K562 (cell line): ENCODE measurements at regions not wholly inside any gene's neighbourhood (a gene's known extent, or its start where the extent isn't known, plus 50 kb on each side); places are given as distances from the start of the nearest gene placed in this dataset.

ENCODE experiments used
- ATAC-seq: fragments of 200-7000 bp; cut with Tn5 transposase; 3 replicates; pipeline ENCODE4 v1.9.1; 2020; ENCODE audit warnings: moderate library complexity
- BruUV-seq: library from RNA; stranded (reverse); fragments of 400-500 nt; replicated peaks from 2 replicates; lab custom pipeline; 2021; lab: Mats Ljungman, UMichigan
- CTCF ChIA-PET: fragments of 300-600 bp; formaldehyde crosslinking; extraction: SDS; loops from one replicate; lab custom pipeline; 2021; ENCODE audit warnings: low intra/inter-chr PET ratio; lab: Yijun Ruan, JAX
- POLR2A ChIA-PET: fragments of 300-600, 350-650 bp; sonication (Branson Sonifier 250); formaldehyde crosslinking; extraction: SDS; loops from one replicate; lab custom pipeline; 2021; ENCODE audit warnings: antibody characterized with exemption, inconsistent platforms; lab: Yijun Ruan, JAX
- DNase-seq, 4 experiments: peaks; one replicate each; pipeline versions ENCODE4 v3.0.0 to v3.0.0-alpha.2; 2011 to 2018; ENCODE audit warnings: low spot score in 3 of 4, mixed read lengths in 3 of 4; ENCODE audit errors: extremely low read depth in 1 of 4
- FAIRE-seq: peaks from 2 replicates; lab custom pipeline; 2011; peaks lifted over from hg19 to GRCh38; lab: Jason Lieb, UNC
- H2AFZ ChIP-seq: 2 replicates; pipeline ENCODE4 v1.6.0; 2011; ENCODE audit warnings: low read depth, low read length, control low read depth, inconsistent platforms
- H3K27ac ChIP-seq: fragments of 200-600 bp; 3 replicates; pipeline ENCODE4 v1.8.0; 2011; ENCODE audit warnings: low read depth, mild to moderate bottlenecking, control low read depth, inconsistent platforms, low read length, moderate library complexity, mixed read lengths; ENCODE audit errors: extremely low read depth
- H3K27me3 ChIP-seq, 2 experiments: fragments of 300-600 bp in 1 of 2; 2 replicates in 1 of 2; 3 replicates in 1 of 2; pipeline versions ENCODE4 v1.6.0 to v1.8.0; 2011; ENCODE audit warnings: inconsistent platforms in 2 of 2, low read length in 2 of 2, mild to moderate bottlenecking in 1 of 2, mixed read lengths in 1 of 2, moderate library complexity in 1 of 2; ENCODE audit not compliant: control insufficient read depth in 2 of 2, insufficient read depth in 2 of 2
- H3K36me3 ChIP-seq: fragments of 300-600 bp; 3 replicates; pipeline ENCODE4 v1.8.0; 2011; ENCODE audit warnings: mild to moderate bottlenecking, low read length, inconsistent platforms; ENCODE audit not compliant: control insufficient read depth, insufficient read depth
- H3K4me1 ChIP-seq, 2 experiments: fragments of 200-600 bp in 1 of 2; replicated peaks in 1 of 2; 2 replicates in 1 of 2; 3 replicates in 1 of 2; pipeline versions ENCODE4 v1.5.1 to v1.8.0; 2011; ENCODE audit warnings: inconsistent platforms in 2 of 2, low read length in 2 of 2, mild to moderate bottlenecking in 1 of 2, mixed read lengths in 1 of 2, moderate library complexity in 1 of 2; ENCODE audit not compliant: control insufficient read depth in 2 of 2, insufficient read depth in 2 of 2
- H3K4me2 ChIP-seq: 2 replicates; pipeline ENCODE4 v1.6.1; 2011; ENCODE audit warnings: low read length, control low read depth, inconsistent platforms, mixed read lengths; ENCODE audit not compliant: insufficient read depth
- H3K4me3 ChIP-seq: fragments of 200-600 bp; sonication (generic), shearing (Covaris generic); 2 replicates; pipeline ENCODE4 v1.5.1; 2016; ENCODE audit warnings: control low read depth, inconsistent platforms
- H3K79me2 ChIP-seq: fragments of 200-600 bp; 3 replicates; pipeline ENCODE4 v1.8.0; 2011; ENCODE audit warnings: low read length, inconsistent platforms; ENCODE audit not compliant: control insufficient read depth, insufficient read depth
- H3K9ac ChIP-seq, 2 experiments: 2 replicates each; pipeline versions ENCODE4 v1.6.0 to v1.6.1; 2011; ENCODE audit warnings: low read depth in 2 of 2, low read length in 2 of 2, control low read depth in 1 of 2, inconsistent platforms in 1 of 2, mild to moderate bottlenecking in 1 of 2, mixed read lengths in 1 of 2; ENCODE audit not compliant: insufficient read depth in 1 of 2
- H3K9me1 ChIP-seq: one replicate; pipeline ENCODE4 v1.6.0; 2011; ENCODE audit warnings: inconsistent platforms, mild to moderate bottlenecking, low read length, moderate library complexity; ENCODE audit not compliant: control insufficient read depth, insufficient read depth
- H3K9me3 ChIP-seq: replicated peaks from 2 replicates; pipeline ENCODE4 v1.5.1; 2011; ENCODE audit warnings: low read depth, low read length, inconsistent platforms; ENCODE audit not compliant: control insufficient read depth, insufficient read depth
- H4K20me1 ChIP-seq: replicated peaks from 2 replicates; pipeline ENCODE4 v1.6.1; 2011; ENCODE audit warnings: low read length, inconsistent platforms, mixed read lengths; ENCODE audit not compliant: control insufficient read depth, insufficient read depth
- ARID1B ChIP-seq: fragments of 450-650 bp; IDR thresholded peaks from 2 replicates; pipeline ENCODE4 v1.6.1; 2016; ENCODE audit warnings: antibody characterized with exemption, mild to moderate bottlenecking, inconsistent platforms
- BACH1 ChIP-seq: fragments of 200-800 bp; sonication (Bioruptor generic); IDR thresholded peaks from 2 replicates; pipeline ENCODE4 v1.6.1; 2016; ENCODE audit warnings: missing genetic modification characterization, missing compliant biosample characterization
- BCL6 ChIP-seq: fragments of 250-450 bp; sonication (Bioruptor Pico); IDR thresholded peaks from 2 replicates; pipeline ENCODE4 v1.4.0; 2020
- BRCA1 ChIP-seq, 2 experiments: fragments of 450-650 bp in 1 of 2; sonication (generic) in 1 of 2; formaldehyde crosslinking in 1 of 2; IDR thresholded peaks; 2 replicates each; pipeline versions ENCODE4 v1.5.0 to v1.6.1; 2017 to 2020; ENCODE audit warnings: mild to moderate bottlenecking in 1 of 2, missing genetic modification reagents in 1 of 2
- EZH2 ChIP-seq: IDR thresholded peaks from 2 replicates; pipeline ENCODE4 v1.6.1; 2012; ENCODE audit warnings: low read depth, mild to moderate bottlenecking, inconsistent platforms, low read length, borderline replicate concordance
- GTF2E2 ChIP-seq: fragments of 200-800 bp; sonication (Bioruptor generic); IDR thresholded peaks from 2 replicates; pipeline ENCODE4 v1.6.1; 2016; ENCODE audit warnings: missing genetic modification characterization, missing compliant biosample characterization
- IFI16 ChIP-seq: fragments of 250-450 bp; sonication (Bioruptor Pico); IDR thresholded peaks from 2 replicates; pipeline ENCODE4 v2.1.2; 2022; ENCODE audit warnings: mild to moderate bottlenecking, inconsistent platforms
- KLF10 ChIP-seq: fragments of 250-450 bp; sonication (Bioruptor Pico); IDR thresholded peaks from 2 replicates; pipeline ENCODE4 v1.6.1; 2021; ENCODE audit warnings: matching md5 sums
- MCM3 ChIP-seq: fragments of 450-650 bp; IDR thresholded peaks from 2 replicates; pipeline ENCODE4 v1.6.1; 2016
- MECOM ChIP-seq: fragments of 250-450 bp; sonication (Bioruptor Pico); IDR thresholded peaks from 2 replicates; pipeline ENCODE4 v1.8.0; 2022; ENCODE audit warnings: inconsistent platforms
- NR1H2 ChIP-seq: sonication (generic); formaldehyde crosslinking; IDR thresholded peaks from 2 replicates; pipeline ENCODE4 v1.4.0; 2020; ENCODE audit warnings: mild to moderate bottlenecking, missing genetic modification reagents
- SIN3A ChIP-seq, 2 experiments: fragments of 150-350 bp in 1 of 2; IDR thresholded peaks; 2 replicates each; pipeline ENCODE4 v1.6.1; 2011 to 2016; ENCODE audit warnings: borderline replicate concordance in 2 of 2, low read depth in 2 of 2, low read length in 2 of 2, mild to moderate bottlenecking in 2 of 2, moderate library complexity in 2 of 2; ENCODE audit not compliant: control insufficient read depth in 1 of 2
- TCF7 ChIP-seq: sonication (generic); IDR thresholded peaks from 2 replicates; pipeline ENCODE4 v1.6.1; 2016; ENCODE audit warnings: antibody characterized with exemption, borderline replicate concordance
- TEAD1 ChIP-seq, 2 experiments: fragments of 450-650 bp in 1 of 2; sonication (generic) in 1 of 2; formaldehyde crosslinking; IDR thresholded peaks; 2 replicates each; pipeline versions ENCODE4 v1.4.0 to v1.8.0; 2020 to 2022; ENCODE audit warnings: mild to moderate bottlenecking in 2 of 2, missing genetic modification reagents in 1 of 2
- ZNF324 ChIP-seq: fragments of 250-450 bp; sonication (Bioruptor Pico); IDR thresholded peaks from 2 replicates; pipeline ENCODE4 v1.4.0; 2020; ENCODE audit warnings: mild to moderate bottlenecking
- WGBS: fragments of 100-300 bp; shearing (Covaris generic); methylation state at CpG from one replicate; pipeline ENCODE4 v1.1.6; 2016; ENCODE audit warnings: low coverage, mixed read lengths; ENCODE audit not compliant: insufficient coverage; ENCODE audit errors: missing lambda C conversion rate; 5-methylcytosine and 5-hydroxymethylcytosine counted together
- in situ Hi-C: fragments of 300-500 bp; cut with MboI; formaldehyde crosslinking; loops from 4 replicates; pipeline ENCODE4 v1.15.0; 2018; ENCODE audit warnings: inconsistent platforms, mixed read lengths
- intact Hi-C: fragments of 100-400 bp; cut with micrococcal nuclease; formaldehyde crosslinking; loops from 2 replicates; pipeline ENCODE4 v1.14.2; 2022
- TF ChIP-seq, protein P1 (sequence below): fragments of 450-650 bp; IDR thresholded peaks from 2 replicates; pipeline ENCODE4 v1.6.1; 2014; ENCODE audit warnings: low read depth, mild to moderate bottlenecking, moderate library complexity, borderline replicate concordance

DNA sequence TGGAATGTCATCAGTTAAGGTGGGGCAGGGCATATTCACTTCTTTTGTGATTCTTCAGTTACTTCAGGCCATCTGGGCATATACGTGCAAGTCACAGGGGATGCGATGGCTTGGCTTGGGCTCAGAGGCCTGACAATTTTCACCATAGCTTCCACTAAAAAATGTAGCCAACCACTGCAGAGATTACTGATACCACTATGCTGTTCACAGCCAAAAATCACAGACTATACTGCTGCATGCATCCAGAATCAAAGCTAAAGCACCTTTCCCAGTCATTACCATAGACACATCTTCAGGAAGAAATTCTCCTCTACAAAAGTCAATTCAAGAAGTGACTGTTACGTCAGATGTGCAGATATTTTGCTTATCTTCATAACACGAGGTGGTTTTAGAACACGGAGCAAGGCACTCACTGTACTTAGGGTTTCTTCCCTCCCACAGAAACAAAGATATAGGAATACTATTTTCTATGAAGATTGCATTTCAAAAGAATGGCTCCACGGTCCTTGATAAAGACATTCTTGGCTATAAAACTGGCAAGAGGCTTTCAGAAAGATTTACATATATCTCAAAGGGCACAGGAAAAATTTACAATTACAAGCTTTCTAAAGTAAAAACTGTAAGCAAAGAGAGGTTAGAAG is 1556.6 kb upstream of the PRR20A start:
- H3K36me3 ChIP-seq, result no peaks in the 10 kb centered on the region
- H3K9me3 ChIP-seq, result no peaks in the 10 kb centered on the region
- H3K27me3 ChIP-seq, result no peaks in the 10 kb centered on the region
- intact Hi-C loops, result no loop called here
- H3K79me2 ChIP-seq, result no peaks in the 10 kb centered on the region
- H3K4me1 ChIP-seq, result no peaks in the 10 kb centered on the region
- in situ Hi-C loops, result no loop called here
- no peak overlapping the region for H3K27ac ChIP-seq
- BruUV-seq, result no TSS peak
- ATAC-seq (no peak), FAIRE-seq (no peak), DNase-seq (no peak)
- H4K20me1 ChIP-seq, result no peaks in the 10 kb centered on the region
- H3K9me1 ChIP-seq, result no peaks in the 10 kb centered on the region
- CTCF ChIA-PET, result no interaction called here
- TF ChIP-seq EZH2 (no peak), BACH1 (tag) (no peak), ZNF324 (CRISPR knock-in tag) (no peak), IFI16 (CRISPR knock-in tag) (no peak), TCF7 (no peak), BRCA1 (IDR thresholded peaks at IDR 0.05) (no peak), BRCA1 (CRISPR knock-in tag; IDR thresholded peaks at IDR 0.05) (no peak), TEAD1 (CRISPR knock-in tag; IDR thresholded peaks at IDR 0.05) (no peak), BCL6 (CRISPR knock-in tag) (no peak), ARID1B (no peak), MCM3 (no peak), KLF10 (CRISPR knock-in tag) (no peak), NR1H2 (CRISPR knock-in tag) (no peak), SIN3A (IDR thresholded peaks at IDR 0.05; ENCODE audit: borderline replicate concordance in 2 of 2, control insufficient read depth in 1 of 2, low read depth in 2 of 2, low read length in 2 of 2) (no peak), MECOM (CRISPR knock-in tag) (no peak), GTF2E2 (tag) (no peak)
- TF ChIP-seq, protein P1, sequence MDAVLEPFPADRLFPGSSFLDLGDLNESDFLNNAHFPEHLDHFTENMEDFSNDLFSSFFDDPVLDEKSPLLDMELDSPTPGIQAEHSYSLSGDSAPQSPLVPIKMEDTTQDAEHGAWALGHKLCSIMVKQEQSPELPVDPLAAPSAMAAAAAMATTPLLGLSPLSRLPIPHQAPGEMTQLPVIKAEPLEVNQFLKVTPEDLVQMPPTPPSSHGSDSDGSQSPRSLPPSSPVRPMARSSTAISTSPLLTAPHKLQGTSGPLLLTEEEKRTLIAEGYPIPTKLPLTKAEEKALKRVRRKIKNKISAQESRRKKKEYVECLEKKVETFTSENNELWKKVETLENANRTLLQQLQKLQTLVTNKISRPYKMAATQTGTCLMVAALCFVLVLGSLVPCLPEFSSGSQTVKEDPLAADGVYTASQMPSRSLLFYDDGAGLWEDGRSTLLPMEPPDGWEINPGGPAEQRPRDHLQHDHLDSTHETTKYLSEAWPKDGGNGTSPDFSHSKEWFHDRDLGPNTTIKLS, result no peak
- no peak overlapping the region for H3K4me3 ChIP-seq
- H3K4me2 ChIP-seq, result no peak overlapping the region
- no peak overlapping the region for H2AFZ ChIP-seq
- H3K9ac ChIP-seq, result no peak overlapping the region
- 0% methylated on average over 3 of the region's 6 CpGs for WGBS
- POLR2A ChIA-PET, result no interaction called here
